Loucy (cell line): ENCODE measurements at regions not wholly inside any gene's neighbourhood (a gene's known extent, or its start where the extent isn't known, plus 50 kb on each side); places are given as distances from the start of the nearest gene placed in this dataset.

Source experiments
- H2AFZ ChIP-seq: fragments of 200-600 bp; sonication (generic); 2 replicates; pipeline ENCODE4 v1.6.0; 2016; ENCODE audit warnings: antibody characterized with exemption, mild to moderate bottlenecking, low read length, moderate library complexity
- H3F3A ChIP-seq: fragments of 200-600 bp; 2 replicates; pipeline ENCODE4 v1.6.0; 2016; ENCODE audit warnings: antibody characterized with exemption, low read depth, mild to moderate bottlenecking
- H3K27me3 ChIP-seq: fragments of 200-600 bp; sonication (generic); 2 replicates; pipeline ENCODE4 v1.6.1; 2014; ENCODE audit warnings: low read length, mild to moderate bottlenecking; ENCODE audit not compliant: insufficient read depth, poor library complexity, severe bottlenecking
- H3K36me3 ChIP-seq: fragments of 200-600 bp; sonication (generic); 2 replicates; pipeline ENCODE4 v1.6.1; 2016; ENCODE audit warnings: low read length; ENCODE audit not compliant: insufficient read depth
- H3K4me1 ChIP-seq: fragments of 200-600 bp; sonication (generic); 2 replicates; pipeline ENCODE4 v1.5.1; 2014; ENCODE audit warnings: low read length, mild to moderate bottlenecking; ENCODE audit not compliant: insufficient read depth, poor library complexity, severe bottlenecking
- H3K4me2 ChIP-seq: fragments of 200-600 bp; sonication (generic); 2 replicates; pipeline ENCODE4 v1.6.0; 2014; ENCODE audit warnings: antibody characterized with exemption, low read length, low read depth, mild to moderate bottlenecking; ENCODE audit not compliant: poor library complexity, severe bottlenecking
- H3K4me3 ChIP-seq: fragments of 200-600 bp; sonication (generic); 2 replicates; pipeline ENCODE4 v1.5.1; 2014; ENCODE audit warnings: low read length, mild to moderate bottlenecking, mixed read lengths; ENCODE audit not compliant: poor library complexity, severe bottlenecking
- H3K79me2 ChIP-seq: fragments of 200-600 bp; sonication (generic); 2 replicates; pipeline ENCODE4 v1.6.1; 2014; ENCODE audit warnings: low read length; ENCODE audit not compliant: insufficient read depth
- H3K9ac ChIP-seq: fragments of 200-600 bp; sonication (generic); 2 replicates; pipeline ENCODE4 v1.6.0; 2014; ENCODE audit warnings: mild to moderate bottlenecking, low read depth, low read length, moderate library complexity; ENCODE audit not compliant: poor library complexity, severe bottlenecking
- H3K9me2 ChIP-seq: fragments of 200-600 bp; sonication (generic); replicated peaks from 2 replicates; pipeline ENCODE4 v1.6.1; 2016; ENCODE audit warnings: low read depth, low read length, mixed read lengths
- H3K9me3 ChIP-seq: fragments of 200-600 bp; sonication (generic); 2 replicates; pipeline ENCODE4 v1.6.1; 2014; ENCODE audit warnings: mild to moderate bottlenecking, antibody characterized with exemption, low read length, low read depth; ENCODE audit not compliant: insufficient read depth
- H4K20me1 ChIP-seq: fragments of 200-600 bp; sonication (generic); 2 replicates; pipeline ENCODE4 v1.6.0; 2014; ENCODE audit warnings: antibody characterized with exemption, low read length, mild to moderate bottlenecking; ENCODE audit not compliant: insufficient read depth, poor library complexity, severe bottlenecking
- EZH2phosphoT487 ChIP-seq: fragments of 200-600 bp; IDR thresholded peaks from 2 replicates; pipeline ENCODE4 v1.6.1; 2018; ENCODE audit warnings: antibody characterized with exemption, mild to moderate bottlenecking, moderate library complexity, borderline replicate concordance
- TF ChIP-seq, protein P1 (sequence below): fragments of 200-600 bp; sonication (generic); conservative IDR thresholded peaks from 2 replicates; pipeline ENCODE4 v1.5.1; 2014; ENCODE audit warnings: mild to moderate bottlenecking, antibody characterized with exemption, low read length

DNA sequence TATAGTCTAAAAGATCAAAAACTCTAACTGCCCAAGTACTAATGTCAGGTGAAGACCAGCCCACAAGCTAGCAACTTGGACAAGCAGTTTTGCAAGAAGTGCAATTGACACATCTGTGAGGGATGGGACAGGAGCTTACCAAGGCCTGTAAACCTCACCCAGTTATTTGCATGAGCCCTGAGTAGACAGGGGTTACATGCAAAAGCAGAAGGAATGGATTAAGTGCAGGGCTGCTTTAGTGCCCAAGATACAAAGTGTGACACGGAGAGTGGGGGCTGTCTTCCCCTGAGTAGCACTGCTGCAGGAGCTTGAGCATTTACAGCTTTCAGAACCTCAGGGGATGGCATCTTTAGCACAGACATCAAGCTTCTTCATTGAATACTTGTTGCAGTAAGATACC, 286.7 kb downstream of the ELAVL2 start:
- H3K9me3 ChIP-seq = no peaks in the 10 kb centered on the region
- H3F3A ChIP-seq = no peaks in the 10 kb centered on the region
- no peak for TF ChIP-seq EZH2phosphoT487
- TF ChIP-seq, protein P1, sequence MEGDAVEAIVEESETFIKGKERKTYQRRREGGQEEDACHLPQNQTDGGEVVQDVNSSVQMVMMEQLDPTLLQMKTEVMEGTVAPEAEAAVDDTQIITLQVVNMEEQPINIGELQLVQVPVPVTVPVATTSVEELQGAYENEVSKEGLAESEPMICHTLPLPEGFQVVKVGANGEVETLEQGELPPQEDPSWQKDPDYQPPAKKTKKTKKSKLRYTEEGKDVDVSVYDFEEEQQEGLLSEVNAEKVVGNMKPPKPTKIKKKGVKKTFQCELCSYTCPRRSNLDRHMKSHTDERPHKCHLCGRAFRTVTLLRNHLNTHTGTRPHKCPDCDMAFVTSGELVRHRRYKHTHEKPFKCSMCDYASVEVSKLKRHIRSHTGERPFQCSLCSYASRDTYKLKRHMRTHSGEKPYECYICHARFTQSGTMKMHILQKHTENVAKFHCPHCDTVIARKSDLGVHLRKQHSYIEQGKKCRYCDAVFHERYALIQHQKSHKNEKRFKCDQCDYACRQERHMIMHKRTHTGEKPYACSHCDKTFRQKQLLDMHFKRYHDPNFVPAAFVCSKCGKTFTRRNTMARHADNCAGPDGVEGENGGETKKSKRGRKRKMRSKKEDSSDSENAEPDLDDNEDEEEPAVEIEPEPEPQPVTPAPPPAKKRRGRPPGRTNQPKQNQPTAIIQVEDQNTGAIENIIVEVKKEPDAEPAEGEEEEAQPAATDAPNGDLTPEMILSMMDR = no peak
- no peaks in the 10 kb centered on the region for H3K9me2 ChIP-seq
- no peak overlapping the region for H3K4me2 ChIP-seq
- no peaks in the 10 kb centered on the region for H3K4me1 ChIP-seq
- no peaks in the 10 kb centered on the region for H3K79me2 ChIP-seq
- no peak overlapping the region for H2AFZ ChIP-seq
- H3K4me3 ChIP-seq = no peak overlapping the region
- H4K20me1 ChIP-seq = no peaks in the 10 kb centered on the region
- no peak overlapping the region for H3K9ac ChIP-seq
- no peaks in the 10 kb centered on the region for H3K27me3 ChIP-seq
- no peaks in the 10 kb centered on the region for H3K36me3 ChIP-seq

DNA sequence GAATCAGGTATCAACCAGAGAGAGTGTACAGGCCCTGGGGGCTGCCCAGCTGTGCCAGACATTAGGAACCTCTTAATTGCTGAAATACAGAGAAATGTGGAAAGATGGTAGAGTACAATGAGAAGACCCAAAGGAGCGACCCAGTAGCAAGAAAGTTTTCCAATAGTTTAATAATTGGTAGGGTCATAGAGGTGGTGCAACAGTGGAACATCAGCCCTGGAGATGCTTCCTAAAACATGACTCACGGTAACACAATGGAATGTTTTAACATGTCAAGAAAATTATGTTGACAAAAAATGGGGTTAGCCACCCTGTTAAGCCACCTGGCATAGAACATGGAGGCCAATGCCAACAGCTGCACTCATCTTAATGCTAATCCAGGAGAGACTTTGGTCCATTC, 284.1 kb downstream of the ELAVL2 start:
- Histone ChIP-seq H3K79me2 (no peaks in the 10 kb centered on the region), H3K27me3 (no peaks in the 10 kb centered on the region)

DNA sequence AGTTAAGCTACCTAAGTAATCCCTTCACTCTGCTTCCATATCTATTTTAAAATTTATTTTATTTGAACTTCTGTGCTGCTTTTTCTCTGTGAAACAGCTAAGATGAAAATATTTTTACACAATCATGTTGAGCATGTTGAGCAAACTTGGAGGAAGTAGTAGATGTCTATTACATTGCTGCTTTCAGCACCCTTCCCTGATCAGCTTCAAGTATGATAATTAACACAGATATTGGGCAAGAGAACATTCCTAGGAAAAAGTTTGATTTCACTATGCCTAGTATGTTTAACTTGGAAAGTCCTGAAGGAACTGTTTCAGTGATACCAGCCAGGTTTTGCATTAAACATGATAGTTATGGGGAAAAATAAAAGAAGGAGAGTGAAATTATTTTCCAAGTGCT, 283.6 kb downstream of the ELAVL2 start:
- H3K4me1 ChIP-seq = no peaks in the 10 kb centered on the region
- H4K20me1 ChIP-seq = no peaks in the 10 kb centered on the region
- no peaks in the 10 kb centered on the region for H3K9me2 ChIP-seq
- H3K9ac ChIP-seq = no peak overlapping the region
- H3K36me3 ChIP-seq = no peaks in the 10 kb centered on the region
- no peak overlapping the region for H3K4me3 ChIP-seq
- TF ChIP-seq EZH2phosphoT487 = no peak
- TF ChIP-seq, protein P1 = no peak
- no peaks in the 10 kb centered on the region for H3K79me2 ChIP-seq
- no peak overlapping the region for H3K4me2 ChIP-seq
- no peak overlapping the region for H2AFZ ChIP-seq
- no peaks in the 10 kb centered on the region for H3K27me3 ChIP-seq
- no peaks in the 10 kb centered on the region for H3F3A ChIP-seq
- no peaks in the 10 kb centered on the region for H3K9me3 ChIP-seq

More for the DNA sequence above, 284.1 kb downstream of the ELAVL2 start:
- H2AFZ ChIP-seq = no peak overlapping the region
- H3K9ac ChIP-seq = no peak overlapping the region
- no peak overlapping the region for H3K4me2 ChIP-seq
- H3K36me3 ChIP-seq = no peaks in the 10 kb centered on the region
- H3K9me3 ChIP-seq = no peaks in the 10 kb centered on the region
- H3F3A ChIP-seq = no peaks in the 10 kb centered on the region
- TF ChIP-seq EZH2phosphoT487 = no peak
- TF ChIP-seq, protein P1 = no peak
- H3K4me1 ChIP-seq = no peaks in the 10 kb centered on the region
- no peaks in the 10 kb centered on the region for H3K9me2 ChIP-seq
- no peak overlapping the region for H3K4me3 ChIP-seq
- no peaks in the 10 kb centered on the region for H4K20me1 ChIP-seq
